SK-N-SH treated with all-trans-retinoic acid at 6 μM for 48 hours (cell line): ENCODE measurements at regions not wholly inside any gene's neighbourhood (a gene's known extent, or its start where the extent isn't known, plus 50 kb on each side); places are given as distances from the start of the nearest gene placed in this dataset.

Experiments used
- ATAC-seq: fragments of 200-7000 bp; cut with Tn5 transposase; 3 replicates; pipeline ENCODE4 v1.9.1; 2020; ENCODE audit warnings: mild to moderate bottlenecking, moderate library complexity
- ARNTL ChIP-seq: fragments of 450-650 bp; formaldehyde crosslinking; IDR thresholded peaks from 2 replicates; pipeline ENCODE4 v1.5.0; 2020; ENCODE audit warnings: low read depth, mild to moderate bottlenecking, moderate library complexity, borderline replicate concordance
- BACH2 ChIP-seq: fragments of 250-450 bp; sonication (Bioruptor Pico); IDR thresholded peaks from 2 replicates; pipeline ENCODE4 v1.9.0; 2021; ENCODE audit warnings: mild to moderate bottlenecking, borderline replicate concordance
- CREB5 ChIP-seq: fragments of 250-450 bp; sonication (Bioruptor Pico); IDR thresholded peaks from 2 replicates; pipeline ENCODE4 v1.5.1; 2020; ENCODE audit warnings: low read depth, mild to moderate bottlenecking, moderate library complexity
- ISL1 ChIP-seq: fragments of 250-450 bp; sonication (Bioruptor Pico); IDR thresholded peaks from 2 replicates; pipeline ENCODE4 v2.1.2; 2022; ENCODE audit warnings: mild to moderate bottlenecking, moderate library complexity
- OSR1 ChIP-seq: fragments of 250-450 bp; sonication (Bioruptor Pico); IDR thresholded peaks from 2 replicates; pipeline ENCODE4 v1.8.0; 2022; ENCODE audit warnings: moderate library complexity, mild to moderate bottlenecking, inconsistent platforms
- PATZ1 ChIP-seq: fragments of 250-450 bp; sonication (Bioruptor Pico); IDR thresholded peaks from 2 replicates; pipeline ENCODE4 v1.8.0; 2020; ENCODE audit warnings: mild to moderate bottlenecking, moderate library complexity, borderline replicate concordance
- POU6F1 ChIP-seq: fragments of 250-450 bp; sonication (Bioruptor Pico); IDR thresholded peaks from 2 replicates; pipeline ENCODE4 v1.8.0; 2021; ENCODE audit warnings: low read depth, mild to moderate bottlenecking, moderate library complexity, borderline replicate concordance
- PPARA ChIP-seq: fragments of 250-450 bp; sonication (Bioruptor Pico); IDR thresholded peaks from 2 replicates; pipeline ENCODE4 v1.5.0; 2020; ENCODE audit warnings: mild to moderate bottlenecking, borderline replicate concordance
- RARB ChIP-seq: fragments of 250-450 bp; sonication (Bioruptor Pico); IDR thresholded peaks from 2 replicates; pipeline ENCODE4 v1.8.0; 2021; ENCODE audit warnings: mild to moderate bottlenecking, moderate library complexity
- SNAI2 ChIP-seq: fragments of 250-450 bp; sonication (Bioruptor Pico); IDR thresholded peaks from 2 replicates; pipeline ENCODE4 v1.5.0; 2020; ENCODE audit warnings: mild to moderate bottlenecking, moderate library complexity
- TCF4 ChIP-seq: fragments of 250-450 bp; sonication (Bioruptor Pico); IDR thresholded peaks from 2 replicates; pipeline ENCODE4 v1.8.0; 2021; ENCODE audit warnings: mild to moderate bottlenecking, moderate library complexity, borderline replicate concordance
- TOX ChIP-seq: fragments of 250-450 bp; sonication (Bioruptor Pico); IDR thresholded peaks from 2 replicates; pipeline ENCODE4 v1.8.0; 2021; ENCODE audit warnings: mild to moderate bottlenecking, moderate library complexity, borderline replicate concordance
- TSHZ2 ChIP-seq: fragments of 250-450 bp; sonication (Bioruptor Pico); IDR thresholded peaks from 2 replicates; pipeline ENCODE4 v1.5.0; 2020; ENCODE audit warnings: mild to moderate bottlenecking, moderate library complexity
- ZC3H10 ChIP-seq: fragments of 250-450 bp; sonication (Bioruptor Pico); IDR thresholded peaks from 2 replicates; pipeline ENCODE4 v1.5.1; 2021; ENCODE audit warnings: mild to moderate bottlenecking, moderate library complexity
- ZNF565 ChIP-seq: fragments of 450-650 bp; formaldehyde crosslinking; conservative IDR thresholded peaks from 2 replicates; pipeline ENCODE4 v1.5.0; 2020; ENCODE audit warnings: low read depth, mild to moderate bottlenecking, moderate library complexity
- ZNF70 ChIP-seq: fragments of 450-650 bp; formaldehyde crosslinking; IDR thresholded peaks from 2 replicates; pipeline ENCODE4 v1.5.0; 2020; ENCODE audit warnings: mild to moderate bottlenecking, moderate library complexity
- ZNF8 ChIP-seq: fragments of 450-650 bp; formaldehyde crosslinking; IDR thresholded peaks from 2 replicates; pipeline ENCODE4 v1.5.0; 2020; ENCODE audit warnings: mild to moderate bottlenecking, moderate library complexity

GRCh38 chr2:219706823-219707281, 79.4 kb downstream of the SLC4A3 start (continued):
- TF ChIP-seq TSHZ2 (CRISPR knock-in tag), result no peak

- no peak for ATAC-seq
- TF ChIP-seq CREB5 (no peak), ZNF565 (CRISPR knock-in tag) (no peak), ZNF70 (CRISPR knock-in tag) (no peak), PATZ1 (CRISPR knock-in tag) (no peak), PPARA (CRISPR knock-in tag) (no peak), SNAI2 (CRISPR knock-in tag) (no peak), ARNTL (CRISPR knock-in tag) (no peak), POU6F1 (no peak), ISL1 (CRISPR knock-in tag) (no peak), ZNF8 (CRISPR knock-in tag) (no peak), TSHZ2 (CRISPR knock-in tag) (no peak), TOX (CRISPR knock-in tag) (no peak)
Measured at GRCh38 chr2:219707496-219708285, 80.3 kb downstream of the SLC4A3 start.

- no peak for ATAC-seq
- TF ChIP-seq TCF4 (no peak), PATZ1 (CRISPR knock-in tag) (no peak)
Measured at GRCh38 chr2:219709331-219709761, 81.9 kb downstream of the SLC4A3 start.

- ATAC-seq, result peak; percentile 93
- TF ChIP-seq POU6F1 (no peak), OSR1 (CRISPR knock-in tag) (no peak), PATZ1 (CRISPR knock-in tag) (no peak), PPARA (CRISPR knock-in tag) (no peak), ZC3H10 (CRISPR knock-in tag) (no peak), TOX (CRISPR knock-in tag) (no peak), ARNTL (CRISPR knock-in tag) (no peak), ISL1 (CRISPR knock-in tag) (no peak), ZNF8 (CRISPR knock-in tag) (no peak), BACH2 (no peak), RARB (CRISPR knock-in tag) (no peak), TCF4 (no peak)
Measured at GRCh38 chr2:219713110-219713509, 85.7 kb downstream of the SLC4A3 start.
